Activated T-cell treated with anti-CD3 and anti-CD28 coated beads for 24 hours (primary cell): ENCODE measurements at regions not wholly inside any gene's neighbourhood (a gene's known extent, or its start where the extent isn't known, plus 50 kb on each side); places are given as distances from the start of the nearest gene placed in this dataset.
"Not testable (repeated sequence)": the region's sequence is repeated elsewhere in the genome, so short reads cannot be mapped to it uniquely, and the experiment has no call there.

Experiments used
- DNase-seq: peaks from one replicate; pipeline ENCODE4 v3.0.0-alpha.2; 2020; ENCODE audit warnings: low read depth

GRCh38 chr11:56876621-56877275 is 112.0 kb upstream of the OR5AK2 start:
- no peak for DNase-seq

GRCh38 chr11:56855217-56855616 is 106.7 kb upstream of the OR9G4 start:
- DNase-seq, result no peak

GRCh38 chr11:56852131-56852530 is 103.6 kb upstream of the OR9G4 start:
- no peak for DNase-seq

GRCh38 chr11:56849852-56850251 is 101.4 kb upstream of the OR9G4 start:
- no peak for DNase-seq

- DNase-seq, result no peak
Observed at GRCh38 chr11:56849250-56849649, 100.8 kb upstream of the OR9G4 start.

GRCh38 chr11:56848141-56848809 is 99.8 kb upstream of the OR9G4 start:
- no peak for DNase-seq

GRCh38 chr11:56846631-56847576 is 98.4 kb upstream of the OR9G4 start:
- DNase-seq, result no peak

GRCh38 chr11:56845121-56845732 is 96.7 kb upstream of the OR9G4 start:
- DNase-seq, result no peak

GRCh38 chr11:56843816-56844215 is 95.3 kb upstream of the OR9G4 start:
- no peak for DNase-seq

- DNase-seq, result no peak
Observed at GRCh38 chr11:56842814-56843794, 94.6 kb upstream of the OR9G4 start.

- DNase-seq, result peak; percentile 10
Observed at GRCh38 chr11:56841210-56841810, 92.8 kb upstream of the OR9G4 start.

- DNase-seq, result not testable (repeated sequence)
Observed at GRCh38 chr11:56827357-56827756, 78.9 kb upstream of the OR9G4 start.

- no peak for DNase-seq
Observed at GRCh38 chr11:56819916-56820315, 71.4 kb upstream of the OR9G4 start.

- no peak for DNase-seq
Observed at GRCh38 chr11:56817661-56818060, 69.2 kb upstream of the OR9G4 start.

- no peak for DNase-seq
Observed at GRCh38 chr11:56816259-56816658, 67.8 kb upstream of the OR9G4 start.

GRCh38 chr11:56808326-56808725 is 59.8 kb upstream of the OR9G4 start:
- no peak for DNase-seq

- no peak for DNase-seq
Observed at GRCh38 chr11:56799691-56800210, 51.3 kb upstream of the OR9G4 start.
